Mucosa of rectum (tissue), 2 donors: ENCODE measurements at regions not wholly inside any gene's neighbourhood (a gene's known extent, or its start where the extent isn't known, plus 50 kb on each side); places are given as distances from the start of the nearest gene placed in this dataset.
"Not testable (repeated sequence)": the region's sequence is repeated elsewhere in the genome, so short reads cannot be mapped to it uniquely, and the experiment has no call there.

Experiments
- H3K27ac ChIP-seq, 2 donors: one replicate each; pipeline ENCODE4 v1.7.0; 2013; ENCODE audit warnings: inconsistent platforms in 2 of 2, low read depth in 2 of 2, low read length in 2 of 2
- H3K27me3 ChIP-seq, 2 donors: one replicate each; pipeline ENCODE4 v1.7.0; 2013; ENCODE audit warnings: low read length in 2 of 2; ENCODE audit not compliant: control insufficient read depth in 2 of 2, insufficient read depth in 2 of 2
- H3K36me3 ChIP-seq, 2 donors: one replicate each; pipeline ENCODE4 v1.7.0; 2013; ENCODE audit warnings: low read length in 2 of 2; ENCODE audit not compliant: control insufficient read depth in 2 of 2, insufficient read depth in 2 of 2
- H3K4me1 ChIP-seq, 2 donors: one replicate each; pipeline ENCODE4 v1.7.0; 2013; ENCODE audit warnings: low read length in 2 of 2, mild to moderate bottlenecking in 1 of 2; ENCODE audit not compliant: control insufficient read depth in 2 of 2, insufficient read depth in 2 of 2
- H3K4me3 ChIP-seq, 2 donors: one replicate each; pipeline ENCODE4 v1.7.0; 2013; ENCODE audit warnings: low read length in 2 of 2
- H3K9ac ChIP-seq, 2 donors: one replicate each; pipeline ENCODE4 v1.7.0; 2013; ENCODE audit warnings: low read length in 2 of 2, low read depth in 1 of 2, mild to moderate bottlenecking in 1 of 2
- H3K9me3 ChIP-seq, 2 donors: one replicate each; pipeline ENCODE4 v1.7.0; 2013; ENCODE audit warnings: low read length in 2 of 2; ENCODE audit not compliant: control insufficient read depth in 2 of 2
- donor health status: healthy.
- donor health status: Normal muscosa, but diverticular disease.

- Histone ChIP-seq H3K9me3 (no peaks in the 10 kb centered on the region), H3K27ac (no peak overlapping the region), H3K9ac (no peak overlapping the region), H3K27me3 (no peaks in the 10 kb centered on the region), H3K4me1 (no peaks in the 10 kb centered on the region), H3K4me3 (no peak overlapping the region), H3K36me3 (no peaks in the 10 kb centered on the region)
These were observed 329.3 kb upstream of the THBS1 start for GRCh38 chr15:39251413-39252133.

GRCh38 chr15:39252134-39252470 is 328.8 kb upstream of the THBS1 start:
- H3K27ac ChIP-seq = no peak overlapping the region
- H3K27me3 ChIP-seq = no peaks in the 10 kb centered on the region

GRCh38 chr15:39253552-39253951 is 327.3 kb upstream of the THBS1 start:
- H3K9ac ChIP-seq = no peak overlapping the region
- no peaks in the 10 kb centered on the region for H3K4me1 ChIP-seq
- no peaks in the 10 kb centered on the region for H3K36me3 ChIP-seq
- no peak overlapping the region for H3K4me3 ChIP-seq
- H3K9me3 ChIP-seq = no peaks in the 10 kb centered on the region
- H3K27ac ChIP-seq = no peak overlapping the region
- H3K27me3 ChIP-seq = no peaks in the 10 kb centered on the region

More at GRCh38 chr15:39252134-39252470, 328.8 kb upstream of the THBS1 start:
- no peak overlapping the region for H3K9ac ChIP-seq
- no peaks in the 10 kb centered on the region for H3K4me1 ChIP-seq
- no peaks in the 10 kb centered on the region for H3K9me3 ChIP-seq
- no peaks in the 10 kb centered on the region for H3K36me3 ChIP-seq
- no peak overlapping the region for H3K4me3 ChIP-seq

- Histone ChIP-seq H3K36me3 (no peaks in the 10 kb centered on the region), H3K9me3 (no peaks in the 10 kb centered on the region), H3K27ac (no peak overlapping the region), H3K4me3 (no peak overlapping the region), H3K27me3 (no peaks in the 10 kb centered on the region), H3K4me1 (no peaks in the 10 kb centered on the region), H3K9ac (no peak overlapping the region)
These were observed 326.7 kb upstream of the THBS1 start for GRCh38 chr15:39254181-39254580.

- Histone ChIP-seq H3K36me3 (no peaks in the 10 kb centered on the region), H3K9ac (no peak overlapping the region), H3K4me1 (no peaks in the 10 kb centered on the region), H3K4me3 (no peak overlapping the region), H3K27me3 (no peaks in the 10 kb centered on the region), H3K27ac (no peak overlapping the region), H3K9me3 (no peaks in the 10 kb centered on the region)
These were observed 325.1 kb upstream of the THBS1 start for GRCh38 chr15:39255760-39256159.

GRCh38 chr15:39260391-39260790 is 320.5 kb upstream of the THBS1 start:
- Histone ChIP-seq H3K27ac (no peak overlapping the region), H3K27me3 (no peaks in the 10 kb centered on the region), H3K36me3 (no peaks in the 10 kb centered on the region), H3K9ac (no peak overlapping the region), H3K9me3 (no peaks in the 10 kb centered on the region), H3K4me3 (no peak overlapping the region), H3K4me1 (no peaks in the 10 kb centered on the region)

GRCh38 chr15:39260791-39261190 is 320.1 kb upstream of the THBS1 start:
- no peaks in the 10 kb centered on the region for H3K36me3 ChIP-seq

GRCh38 chr15:39261397-39262183 is 319.3 kb upstream of the THBS1 start:
- not testable (repeated sequence) for H3K9me3 ChIP-seq, H3K4me3 ChIP-seq, H3K36me3 ChIP-seq, H3K4me1 ChIP-seq, H3K27ac ChIP-seq, H3K9ac ChIP-seq, H3K27me3 ChIP-seq

More at GRCh38 chr15:39260791-39261190, 320.1 kb upstream of the THBS1 start:
- H3K27ac ChIP-seq = no peak overlapping the region
- H3K9ac ChIP-seq = no peak overlapping the region
- H3K4me3 ChIP-seq = no peak overlapping the region
- no peaks in the 10 kb centered on the region for H3K9me3 ChIP-seq
- no peaks in the 10 kb centered on the region for H3K4me1 ChIP-seq
- no peaks in the 10 kb centered on the region for H3K27me3 ChIP-seq

GRCh38 chr15:39262995-39263772 is 317.7 kb upstream of the THBS1 start:
- H3K4me1 ChIP-seq, H3K36me3 ChIP-seq, H3K4me3 ChIP-seq, H3K9ac ChIP-seq, H3K27me3 ChIP-seq, H3K9me3 ChIP-seq, H3K27ac ChIP-seq: not testable (repeated sequence)

GRCh38 chr15:39265261-39265660 is 315.6 kb upstream of the THBS1 start:
- Histone ChIP-seq H3K27ac (no peak overlapping the region), H3K4me3 (no peak overlapping the region), H3K9me3 (no peaks in the 10 kb centered on the region), H3K36me3 (no peaks in the 10 kb centered on the region), H3K9ac (no peak overlapping the region), H3K27me3 (no peaks in the 10 kb centered on the region), H3K4me1 (peaks cover 0 to 2% of the 10 kb centered on the region in 2 donors)
